ENCODE measurements at regions not wholly inside any gene's neighbourhood (a gene's known extent, or its start where the extent isn't known, plus 50 kb on each side); places are given as distances from the start of the nearest gene placed in this dataset.

GRCh38 chr2:156883804-156884203 lies 373.7 kb upstream of the GALNT5 start:
- no peak for TF ChIP-seq CTCF (IDR thresholded peaks at IDR 0.05)
- H3K27ac ChIP-seq, result no peak overlapping the region
- H3K36me3 ChIP-seq, result no peaks in the 10 kb centered on the region
- DNase-seq (ENCODE audit: low spot score) (no peak), ATAC-seq (ENCODE audit: insufficient number of reproducible peaks, low FRiP score, low read depth) (no peak)
- H3K4me3 ChIP-seq, result no peak overlapping the region
- no peaks in the 10 kb centered on the region for H3K27me3 ChIP-seq (replicated peaks; ENCODE audit: insufficient read depth)
- no peaks in the 10 kb centered on the region for H3K9me3 ChIP-seq
- H3K4me1 ChIP-seq (ENCODE audit: control insufficient read depth in 1 of 2, low read depth in 2 of 2), result no peaks in the 10 kb centered on the region

GRCh38 chr2:156884216-156884615 lies 373.3 kb upstream of the GALNT5 start:
- no peaks in the 10 kb centered on the region for H3K36me3 ChIP-seq
- ATAC-seq (ENCODE audit: insufficient number of reproducible peaks, low FRiP score, low read depth) (no peak), DNase-seq (ENCODE audit: low spot score) (no peak)
- TF ChIP-seq CTCF (IDR thresholded peaks at IDR 0.05), result no peak
- no peaks in the 10 kb centered on the region for H3K9me3 ChIP-seq
- H3K27me3 ChIP-seq (replicated peaks; ENCODE audit: insufficient read depth), result no peaks in the 10 kb centered on the region
- no peak overlapping the region for H3K27ac ChIP-seq
- H3K4me1 ChIP-seq (ENCODE audit: control insufficient read depth in 1 of 2, low read depth in 2 of 2), result no peaks in the 10 kb centered on the region
- no peak overlapping the region for H3K4me3 ChIP-seq

- no peaks in the 10 kb centered on the region for H3K27me3 ChIP-seq (replicated peaks; ENCODE audit: insufficient read depth)
- no peak overlapping the region for H3K4me3 ChIP-seq
- no peaks in the 10 kb centered on the region for H3K36me3 ChIP-seq
- ATAC-seq (ENCODE audit: insufficient number of reproducible peaks, low FRiP score, low read depth), result no peak
- no peaks in the 10 kb centered on the region for H3K9me3 ChIP-seq
- H3K4me1 ChIP-seq (ENCODE audit: control insufficient read depth in 1 of 2, low read depth in 2 of 2), result peaks cover 0 to 7% of the 10 kb centered on the region in 2 donors
- TF ChIP-seq CTCF (IDR thresholded peaks at IDR 0.05), result no peak
- DNase-seq (ENCODE audit: low spot score), result no peak
- no peak overlapping the region for H3K27ac ChIP-seq
Measured at GRCh38 chr2:156890529-156891148, 366.9 kb upstream of the GALNT5 start.

- TF ChIP-seq CTCF (IDR thresholded peaks at IDR 0.05), result no peak
- no peaks in the 10 kb centered on the region for H3K27me3 ChIP-seq (replicated peaks; ENCODE audit: insufficient read depth)
- H3K27ac ChIP-seq, result no peak overlapping the region
- DNase-seq (ENCODE audit: low spot score), result no peak
- no peak for ATAC-seq (ENCODE audit: insufficient number of reproducible peaks, low FRiP score, low read depth)
- H3K36me3 ChIP-seq, result no peaks in the 10 kb centered on the region
- no peak overlapping the region for H3K4me3 ChIP-seq
- H3K4me1 ChIP-seq (ENCODE audit: control insufficient read depth in 1 of 2, low read depth in 2 of 2), result peaks cover 0 to 7% of the 10 kb centered on the region in 2 donors
- H3K9me3 ChIP-seq, result no peaks in the 10 kb centered on the region
Measured at GRCh38 chr2:156891609-156892008, 365.9 kb upstream of the GALNT5 start.

- H3K27me3 ChIP-seq (replicated peaks; ENCODE audit: insufficient read depth), result no peaks in the 10 kb centered on the region
- no peaks in the 10 kb centered on the region for H3K36me3 ChIP-seq
- DNase-seq (ENCODE audit: low spot score) (no peak), ATAC-seq (ENCODE audit: insufficient number of reproducible peaks, low FRiP score, low read depth) (no peak)
- H3K9me3 ChIP-seq, result no peaks in the 10 kb centered on the region
- H3K4me1 ChIP-seq (ENCODE audit: control insufficient read depth in 1 of 2, low read depth in 2 of 2), result peaks cover 0 to 7% of the 10 kb centered on the region in 2 donors
- H3K27ac ChIP-seq, result no peak overlapping the region
- peak overlapping the region; percentile 58 for H3K4me3 ChIP-seq
- no peak for TF ChIP-seq CTCF (IDR thresholded peaks at IDR 0.05)
Measured at GRCh38 chr2:156892467-156893281, 364.8 kb upstream of the GALNT5 start.

Measured in thoracic aorta (tissue), 2 donors.